Trophoblast cell (in vitro differentiated cells and primary cell): ENCODE measurements at regions not wholly inside any gene's neighbourhood (a gene's known extent, or its start where the extent isn't known, plus 50 kb on each side); places are given as distances from the start of the nearest gene placed in this dataset.

Experiments used
- DNase-seq, 2 donors: peaks; one replicate each; pipeline ENCODE4 v3.0.0-alpha.2; 2016
- H2AFZ ChIP-seq: 2 replicates; pipeline ENCODE4 v1.6.1; 2013; ENCODE audit warnings: low read length, moderate library complexity, mild to moderate bottlenecking; ENCODE audit not compliant: insufficient read depth, poor library complexity
- H2AK5ac ChIP-seq: 2 replicates; pipeline ENCODE4 v1.6.1; 2013; ENCODE audit warnings: mild to moderate bottlenecking, low read length
- H2BK120ac ChIP-seq: 2 replicates; pipeline ENCODE4 v1.6.1; 2013; ENCODE audit warnings: low read length, mild to moderate bottlenecking, moderate library complexity; ENCODE audit not compliant: insufficient read depth, poor library complexity
- H2BK12ac ChIP-seq: 2 replicates; pipeline ENCODE4 v1.6.1; 2013; ENCODE audit warnings: mild to moderate bottlenecking, low read length, moderate library complexity
- H2BK5ac ChIP-seq: 2 replicates; pipeline ENCODE4 v1.6.1; 2013; ENCODE audit warnings: low read length, low read depth, moderate library complexity, mild to moderate bottlenecking; ENCODE audit not compliant: poor library complexity
- H3K14ac ChIP-seq: 2 replicates; pipeline ENCODE4 v1.6.1; 2013; ENCODE audit warnings: mild to moderate bottlenecking, low read length
- H3K18ac ChIP-seq: 2 replicates; pipeline ENCODE4 v1.6.1; 2013; ENCODE audit warnings: mild to moderate bottlenecking, low read length
- H3K23ac ChIP-seq: 2 replicates; pipeline ENCODE4 v1.6.1; 2013; ENCODE audit warnings: low read length
- H3K27ac ChIP-seq: 2 replicates; pipeline ENCODE4 v1.5.1; 2013; ENCODE audit warnings: low read depth, mild to moderate bottlenecking, inconsistent platforms, low read length, moderate library complexity
- H3K27me3 ChIP-seq: 2 replicates; pipeline ENCODE4 v1.6.1; 2013; ENCODE audit warnings: inconsistent platforms, mild to moderate bottlenecking, low read length, moderate library complexity; ENCODE audit not compliant: insufficient read depth
- H3K36me3 ChIP-seq, 2 experiments: 1 replicate in 1 of 2; 2 replicates in 1 of 2; pipeline ENCODE4 v1.6.1; 2013; ENCODE audit warnings: low read length in 2 of 2, mild to moderate bottlenecking in 2 of 2, moderate library complexity in 1 of 2; ENCODE audit not compliant: insufficient read depth in 2 of 2, control insufficient read depth in 1 of 2
- H3K4ac ChIP-seq: 2 replicates; pipeline ENCODE4 v1.6.1; 2013; ENCODE audit warnings: low read depth, mild to moderate bottlenecking, low read length, moderate library complexity
- H3K4me1 ChIP-seq, 2 experiments: 1 replicate in 1 of 2; 2 replicates in 1 of 2; pipeline ENCODE4 v1.6.1; 2013; ENCODE audit warnings: low read length in 2 of 2, mild to moderate bottlenecking in 2 of 2, moderate library complexity in 1 of 2; ENCODE audit not compliant: insufficient read depth in 2 of 2, control insufficient read depth in 1 of 2
- H3K4me2 ChIP-seq: 2 replicates; pipeline ENCODE4 v1.6.1; 2013; ENCODE audit warnings: inconsistent platforms, mild to moderate bottlenecking, low read length, moderate library complexity
- H3K4me3 ChIP-seq: 2 replicates; pipeline ENCODE4 v1.5.1; 2013; ENCODE audit warnings: mild to moderate bottlenecking, low read depth, low read length, inconsistent platforms
- H3K79me1 ChIP-seq: one replicate; pipeline ENCODE4 v1.6.1; 2013; ENCODE audit warnings: low read length
- H3K79me2 ChIP-seq: 2 replicates; pipeline ENCODE4 v1.6.1; 2013; ENCODE audit warnings: low read length, mild to moderate bottlenecking; ENCODE audit not compliant: control insufficient read depth, insufficient read depth, poor library complexity
- H3K9ac ChIP-seq: 2 replicates; pipeline ENCODE4 v1.6.1; 2013; ENCODE audit warnings: mild to moderate bottlenecking, low read length
- H3K9me3 ChIP-seq: 2 replicates; pipeline ENCODE4 v1.6.1; 2013; ENCODE audit warnings: low read depth, mild to moderate bottlenecking, control low read depth, inconsistent platforms, low read length; ENCODE audit not compliant: insufficient read depth
- H4K12ac ChIP-seq: 2 replicates; pipeline ENCODE4 v1.6.1; 2013; ENCODE audit warnings: low read depth, mild to moderate bottlenecking, low read length, moderate library complexity
- H4K8ac ChIP-seq: 2 replicates; pipeline ENCODE4 v1.6.1; 2013; ENCODE audit warnings: low read depth, mild to moderate bottlenecking, low read length, moderate library complexity
- H4K91ac ChIP-seq: one replicate; pipeline ENCODE4 v1.6.1; 2013; ENCODE audit warnings: low read depth, mild to moderate bottlenecking, low read length, moderate library complexity
- WGBS: extraction: QIAGEN DNeasy Blood & Tissue Kit; methylation state at CpG from one replicate; pipeline ENCODE4 v1.1.7; 2013; ENCODE audit warnings: missing lambda C conversion rate; ENCODE audit not compliant: insufficient read length, insufficient coverage; ENCODE audit errors: extremely low coverage; 5-methylcytosine and 5-hydroxymethylcytosine counted together

DNA sequence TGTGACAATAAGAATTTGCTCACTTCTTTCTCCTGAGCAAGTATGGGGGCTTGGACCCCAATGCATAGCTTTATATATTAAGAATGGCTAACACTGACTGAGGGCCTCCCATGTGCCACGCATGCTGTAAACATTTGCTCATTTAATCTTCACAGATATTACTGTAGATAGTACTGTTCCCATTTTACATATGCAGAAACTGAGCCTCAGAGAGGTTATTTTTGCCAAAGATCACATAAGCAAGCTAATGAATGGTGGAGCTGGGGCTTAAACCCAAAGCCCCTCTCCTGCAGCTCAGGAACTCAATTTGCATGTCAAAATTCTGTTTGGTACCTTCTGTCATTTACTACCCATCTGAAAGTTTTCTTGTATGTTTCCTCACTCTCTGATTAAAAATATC lies 163.5 kb upstream of the NFIA start:
- no peak overlapping the region for H3K4me3 ChIP-seq
- DNase-seq: no peak
- no CpG with 5 or more reads among the region's 1 CpG for WGBS
- no peaks in the 10 kb centered on the region for H3K36me3 ChIP-seq
- no peak overlapping the region for H3K9ac ChIP-seq
- no peak overlapping the region for H3K14ac ChIP-seq
- H2BK120ac ChIP-seq: no peak overlapping the region
- H3K23ac ChIP-seq: no peak overlapping the region
- H2AFZ ChIP-seq: no peak overlapping the region
- no peak overlapping the region for H2BK5ac ChIP-seq
- no peak overlapping the region for H4K91ac ChIP-seq
- no peak overlapping the region for H3K4me2 ChIP-seq
- H2BK12ac ChIP-seq: no peak overlapping the region
- H3K4me1 ChIP-seq: no peaks in the 10 kb centered on the region
- no peak overlapping the region for H3K18ac ChIP-seq
- no peak overlapping the region for H2AK5ac ChIP-seq
- H3K79me2 ChIP-seq: no peaks in the 10 kb centered on the region
- no peaks in the 10 kb centered on the region for H3K9me3 ChIP-seq
- H4K8ac ChIP-seq: no peak overlapping the region
- H3K27ac ChIP-seq: no peak overlapping the region
- no peak overlapping the region for H4K12ac ChIP-seq
- H3K4ac ChIP-seq: no peak overlapping the region
- no peaks in the 10 kb centered on the region for H3K79me1 ChIP-seq
- no peaks in the 10 kb centered on the region for H3K27me3 ChIP-seq

DNA sequence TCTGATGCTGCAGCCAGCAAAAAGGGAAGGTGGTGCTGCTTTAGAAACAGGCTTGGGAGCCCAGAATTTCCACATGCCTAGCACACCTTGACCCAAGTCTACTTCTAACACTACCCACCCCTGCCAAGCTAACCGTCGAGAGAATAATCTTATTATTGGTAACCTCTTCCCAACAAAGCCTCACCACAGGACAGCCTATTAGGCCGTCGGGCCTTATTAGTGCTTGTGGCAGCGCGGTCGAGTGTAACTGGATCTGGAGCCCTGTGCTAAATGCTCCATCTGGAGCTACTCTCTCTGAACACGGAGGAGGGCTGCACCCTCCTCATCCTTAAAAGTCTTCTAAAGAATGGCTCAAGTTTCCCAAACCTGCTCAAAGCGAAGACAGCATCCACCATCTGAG lies 165.5 kb upstream of the NFIA start:
- H3K9me3 ChIP-seq: no peaks in the 10 kb centered on the region
- WGBS: no CpG with 5 or more reads among the region's 9 CpGs

DNA sequence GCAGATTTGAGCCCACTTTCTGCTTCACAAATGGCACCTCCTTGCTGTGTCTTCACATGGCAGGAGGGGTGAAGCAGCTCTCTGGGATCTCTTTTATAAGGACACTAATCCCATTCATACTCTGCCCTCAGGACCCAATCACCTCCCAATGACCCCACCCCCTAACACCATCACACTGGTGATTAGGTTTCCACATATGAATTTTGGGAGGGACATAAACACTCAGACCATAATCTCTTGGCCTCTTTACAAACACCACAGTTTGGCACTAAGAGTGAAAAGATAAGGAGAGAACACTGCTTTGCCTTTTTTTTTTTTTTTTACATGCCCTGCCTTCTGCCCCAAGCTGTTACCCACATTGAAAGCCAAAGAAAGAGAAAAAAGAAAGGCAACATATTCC lies 166.2 kb upstream of the NFIA start:
- Histone ChIP-seq H4K12ac (no peak overlapping the region), H3K4me1 (peaks cover 0 to 4% of the 10 kb centered on the region in 2 experiments), H3K79me2 (no peaks in the 10 kb centered on the region), H3K4ac (no peak overlapping the region), H3K9me3 (no peaks in the 10 kb centered on the region), H3K23ac (no peak overlapping the region), H4K8ac (no peak overlapping the region), H2BK120ac (no peak overlapping the region), H3K27ac (no peak overlapping the region), H3K27me3 (no peaks in the 10 kb centered on the region), H2AK5ac (no peak overlapping the region), H3K4me3 (no peak overlapping the region), H3K4me2 (no peak overlapping the region), H3K79me1 (no peaks in the 10 kb centered on the region), H4K91ac (no peak overlapping the region), H2BK12ac (no peak overlapping the region), H2BK5ac (no peak overlapping the region), H3K14ac (no peak overlapping the region), H3K18ac (no peak overlapping the region), H2AFZ (no peak overlapping the region), H3K9ac (no peak overlapping the region), H3K36me3 (no peaks in the 10 kb centered on the region)
- no peak for DNase-seq

More for the DNA sequence above, 165.5 kb upstream of the NFIA start:
- DNase-seq: no peak
- Histone ChIP-seq H3K4me1 (peaks cover 0 to 3% of the 10 kb centered on the region in 2 experiments), H3K79me2 (no peaks in the 10 kb centered on the region), H3K4ac (no peak overlapping the region), H3K14ac (no peak overlapping the region), H4K91ac (no peak overlapping the region), H3K27me3 (no peaks in the 10 kb centered on the region), H4K8ac (no peak overlapping the region), H2AFZ (no peak overlapping the region), H3K4me3 (no peak overlapping the region), H2BK120ac (no peak overlapping the region), H4K12ac (no peak overlapping the region), H2BK12ac (no peak overlapping the region), H3K36me3 (no peaks in the 10 kb centered on the region), H3K4me2 (no peak overlapping the region), H3K18ac (no peak overlapping the region), H2AK5ac (no peak overlapping the region), H2BK5ac (no peak overlapping the region), H3K23ac (no peak overlapping the region), H3K27ac (no peak overlapping the region), H3K9ac (no peak overlapping the region), H3K79me1 (no peaks in the 10 kb centered on the region)

DNA sequence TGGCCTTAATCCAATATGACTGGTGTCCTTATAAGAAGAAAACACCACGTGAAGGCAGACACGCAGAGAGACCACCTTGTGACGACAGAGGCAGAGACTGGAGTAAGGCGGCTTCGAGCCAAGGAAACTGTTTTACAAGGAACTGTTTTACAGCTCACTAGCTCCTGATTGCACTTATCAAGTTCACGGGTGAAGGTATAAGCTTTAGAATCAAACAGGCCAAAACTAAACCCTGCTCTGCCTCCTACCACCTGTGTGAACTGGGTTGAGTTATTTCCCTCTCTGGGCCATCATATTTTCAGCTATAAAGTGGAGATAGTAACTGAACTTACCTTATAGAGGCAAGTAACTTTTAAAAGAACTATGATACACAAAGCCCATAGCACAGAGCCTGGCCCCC lies 166.9 kb upstream of the NFIA start:
- Histone ChIP-seq H4K12ac (no peak overlapping the region), H2BK120ac (no peak overlapping the region), H4K8ac (no peak overlapping the region), H3K18ac (no peak overlapping the region), H3K4me1 (peaks cover 0 to 4% of the 10 kb centered on the region in 2 experiments), H2AK5ac (no peak overlapping the region), H3K4me2 (no peak overlapping the region), H3K4ac (no peak overlapping the region), H3K79me2 (no peaks in the 10 kb centered on the region), H3K14ac (no peak overlapping the region), H3K23ac (no peak overlapping the region), H3K9ac (no peak overlapping the region), H2BK12ac (no peak overlapping the region), H3K36me3 (no peaks in the 10 kb centered on the region), H4K91ac (no peak overlapping the region), H3K9me3 (no peaks in the 10 kb centered on the region), H3K4me3 (no peak overlapping the region), H3K27ac (no peak overlapping the region), H2AFZ (no peak overlapping the region), H2BK5ac (no peak overlapping the region), H3K27me3 (no peaks in the 10 kb centered on the region), H3K79me1 (no peaks in the 10 kb centered on the region)
- no CpG with 5 or more reads among the region's 6 CpGs for WGBS
- DNase-seq: no peak
